ENCODE measurements at regions not wholly inside any gene's neighbourhood (a gene's known extent, or its start where the extent isn't known, plus 50 kb on each side); places are given as distances from the start of the nearest gene placed in this dataset.

DNA sequence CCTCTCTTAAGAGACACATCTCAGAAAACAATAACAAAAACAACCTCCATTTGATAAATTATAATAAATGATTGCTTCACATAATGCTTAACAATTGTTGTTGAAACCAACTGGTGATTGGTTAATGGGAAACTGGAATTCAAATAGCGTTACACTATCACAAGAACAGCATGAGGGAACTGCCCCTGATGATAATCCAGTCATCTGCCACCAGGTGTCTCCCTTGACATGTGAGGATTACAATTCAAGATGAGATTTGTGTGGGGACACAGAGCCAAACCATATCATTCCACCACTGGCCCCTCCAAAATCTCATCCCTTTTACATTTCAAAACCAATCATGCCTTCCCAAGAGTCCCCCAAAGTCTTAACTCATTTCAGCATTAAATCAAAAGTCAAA is 375.9 kb downstream of the BMPER start:
- Mint-ChIP-seq H3K9me3 (ENCODE audit: unreplicated experiment) (peaks cover 10% of the 10 kb centered on the region), H3K27me3 (ENCODE audit: low read depth, unreplicated experiment) (no peaks in the 10 kb centered on the region), H3K4me1 (ENCODE audit: low read depth, unreplicated experiment) (peaks cover 11% of the 10 kb centered on the region), H3K4me3 (ENCODE audit: unreplicated experiment) (no peak overlapping the region), H3K27ac (ENCODE audit: unreplicated experiment) (no peak overlapping the region), H3K36me3 (ENCODE audit: low read depth, unreplicated experiment) (no peaks in the 10 kb centered on the region)
- Histone ChIP-seq H3K9me3 (ENCODE audit: insufficient read depth, low read depth, low read length) (no peaks in the 10 kb centered on the region), H3K4me1 (ENCODE audit: insufficient read depth, low read length) (peaks cover 10% of the 10 kb centered on the region), H3K27ac (ENCODE audit: low read depth, low read length) (no peak overlapping the region), H2AFZ (ENCODE audit: low read depth, low read length) (no peak overlapping the region), H3K4me3 (ENCODE audit: insufficient read depth, low read depth, low read length) (no peak overlapping the region), H4K20me1 (ENCODE audit: insufficient read depth, low read length) (no peaks in the 10 kb centered on the region), H3K27me3 (ENCODE audit: insufficient read depth, low read length) (no peaks in the 10 kb centered on the region), H3K9ac (ENCODE audit: low read length) (no peak overlapping the region), H3K4me2 (ENCODE audit: low read length) (no peak overlapping the region), H3K79me2 (ENCODE audit: insufficient read depth, low read length) (no peaks in the 10 kb centered on the region), H3K36me3 (ENCODE audit: insufficient read depth, low read length) (no peaks in the 10 kb centered on the region)
- FAIRE-seq (no peak), DNase-seq (ENCODE audit: low read depth) (no peak)
- no peak for TF ChIP-seq EZH2 (IDR thresholded peaks at IDR 0.05; ENCODE audit: insufficient read depth, low read length)
- TF ChIP-seq, protein P1, sequence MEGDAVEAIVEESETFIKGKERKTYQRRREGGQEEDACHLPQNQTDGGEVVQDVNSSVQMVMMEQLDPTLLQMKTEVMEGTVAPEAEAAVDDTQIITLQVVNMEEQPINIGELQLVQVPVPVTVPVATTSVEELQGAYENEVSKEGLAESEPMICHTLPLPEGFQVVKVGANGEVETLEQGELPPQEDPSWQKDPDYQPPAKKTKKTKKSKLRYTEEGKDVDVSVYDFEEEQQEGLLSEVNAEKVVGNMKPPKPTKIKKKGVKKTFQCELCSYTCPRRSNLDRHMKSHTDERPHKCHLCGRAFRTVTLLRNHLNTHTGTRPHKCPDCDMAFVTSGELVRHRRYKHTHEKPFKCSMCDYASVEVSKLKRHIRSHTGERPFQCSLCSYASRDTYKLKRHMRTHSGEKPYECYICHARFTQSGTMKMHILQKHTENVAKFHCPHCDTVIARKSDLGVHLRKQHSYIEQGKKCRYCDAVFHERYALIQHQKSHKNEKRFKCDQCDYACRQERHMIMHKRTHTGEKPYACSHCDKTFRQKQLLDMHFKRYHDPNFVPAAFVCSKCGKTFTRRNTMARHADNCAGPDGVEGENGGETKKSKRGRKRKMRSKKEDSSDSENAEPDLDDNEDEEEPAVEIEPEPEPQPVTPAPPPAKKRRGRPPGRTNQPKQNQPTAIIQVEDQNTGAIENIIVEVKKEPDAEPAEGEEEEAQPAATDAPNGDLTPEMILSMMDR (IDR thresholded peaks at IDR 0.05; ENCODE audit: insufficient read depth, low read depth, low read length), result no peak

DNA sequence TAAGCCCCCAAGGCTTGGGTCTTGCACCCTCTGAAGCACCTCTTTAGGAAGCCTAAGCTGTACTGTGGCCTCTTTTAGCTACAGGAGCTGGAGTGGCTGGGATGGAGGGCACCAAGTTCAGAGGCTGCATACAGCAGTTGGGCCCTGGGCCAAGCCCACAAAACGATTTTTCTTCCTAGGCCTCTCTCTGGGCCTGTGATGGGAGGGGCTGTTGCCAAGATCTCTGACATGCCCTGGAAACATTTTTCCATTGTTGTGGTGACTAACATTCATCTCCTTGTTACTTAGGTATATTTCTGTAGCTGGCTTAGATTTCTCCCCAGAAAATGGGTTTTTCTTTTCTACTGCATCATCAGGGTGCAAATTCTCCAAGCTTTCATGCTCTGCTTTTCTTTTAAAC is 375.7 kb upstream of the NPSR1 start:
- Mint-ChIP-seq H3K27ac (ENCODE audit: unreplicated experiment) (no peak overlapping the region), H3K4me3 (ENCODE audit: unreplicated experiment) (no peak overlapping the region), H3K4me1 (ENCODE audit: low read depth, unreplicated experiment) (peaks cover 8% of the 10 kb centered on the region), H3K36me3 (ENCODE audit: low read depth, unreplicated experiment) (no peaks in the 10 kb centered on the region), H3K27me3 (ENCODE audit: low read depth, unreplicated experiment) (no peaks in the 10 kb centered on the region), H3K9me3 (ENCODE audit: unreplicated experiment) (peaks cover 10% of the 10 kb centered on the region)
- Histone ChIP-seq H2AFZ (ENCODE audit: low read depth, low read length) (no peak overlapping the region), H3K4me3 (ENCODE audit: insufficient read depth, low read depth, low read length) (no peak overlapping the region), H3K36me3 (ENCODE audit: insufficient read depth, low read length) (no peaks in the 10 kb centered on the region), H3K79me2 (ENCODE audit: insufficient read depth, low read length) (no peaks in the 10 kb centered on the region), H3K27me3 (ENCODE audit: insufficient read depth, low read length) (no peaks in the 10 kb centered on the region), H3K9me3 (ENCODE audit: insufficient read depth, low read depth, low read length) (no peaks in the 10 kb centered on the region), H3K9ac (ENCODE audit: low read length) (no peak overlapping the region), H3K27ac (ENCODE audit: low read depth, low read length) (no peak overlapping the region), H3K4me1 (ENCODE audit: insufficient read depth, low read length) (peaks cover 4% of the 10 kb centered on the region), H3K4me2 (ENCODE audit: low read length) (no peak overlapping the region), H4K20me1 (ENCODE audit: insufficient read depth, low read length) (no peaks in the 10 kb centered on the region)
- DNase-seq (ENCODE audit: low read depth), result peak; percentile 38
- no peak for FAIRE-seq
- no peak for TF ChIP-seq EZH2 (IDR thresholded peaks at IDR 0.05; ENCODE audit: insufficient read depth, low read length)
- TF ChIP-seq, protein P1 (IDR thresholded peaks at IDR 0.05; ENCODE audit: insufficient read depth, low read depth, low read length), result no peak

DNA sequence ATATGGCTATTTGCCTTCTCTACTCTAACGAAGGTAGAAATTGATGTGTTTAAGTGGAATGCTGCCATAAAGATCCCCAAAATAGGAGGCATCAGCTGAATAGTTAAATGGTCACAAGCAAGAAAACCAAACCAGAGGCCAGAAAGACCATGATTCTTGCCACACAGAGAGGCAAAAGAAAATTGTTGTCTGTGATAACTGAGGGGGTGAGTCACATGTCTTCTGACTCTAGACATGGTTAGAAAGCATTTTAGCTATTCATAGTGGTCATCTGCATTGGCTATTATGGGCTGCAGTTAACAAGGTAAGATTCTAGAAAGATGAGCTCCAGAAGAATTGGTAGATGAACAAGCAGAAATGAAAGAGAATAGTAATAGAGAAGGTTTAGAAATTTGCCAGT is 361.4 kb upstream of the NPSR1 start:
- Mint-ChIP-seq H3K36me3 (ENCODE audit: low read depth, unreplicated experiment) (no peaks in the 10 kb centered on the region), H3K27me3 (ENCODE audit: low read depth, unreplicated experiment) (no peaks in the 10 kb centered on the region), H3K9me3 (ENCODE audit: unreplicated experiment) (peaks cover 2% of the 10 kb centered on the region), H3K4me3 (ENCODE audit: unreplicated experiment) (no peak overlapping the region), H3K4me1 (ENCODE audit: low read depth, unreplicated experiment) (peaks cover 21% of the 10 kb centered on the region), H3K27ac (ENCODE audit: unreplicated experiment) (peak overlapping the region; percentile 70)
- no peaks in the 10 kb centered on the region for H3K36me3 ChIP-seq (ENCODE audit: insufficient read depth, low read length)
- H3K4me2 ChIP-seq (ENCODE audit: low read length), result no peak overlapping the region
- no peak overlapping the region for H2AFZ ChIP-seq (ENCODE audit: low read depth, low read length)
- H3K9me3 ChIP-seq (ENCODE audit: insufficient read depth, low read depth, low read length), result no peaks in the 10 kb centered on the region
- no peak for TF ChIP-seq EZH2 (IDR thresholded peaks at IDR 0.05; ENCODE audit: insufficient read depth, low read length)
- TF ChIP-seq, protein P1 (IDR thresholded peaks at IDR 0.05; ENCODE audit: insufficient read depth, low read depth, low read length), result no peak
- DNase-seq (ENCODE audit: low read depth) (peak; percentile 77), FAIRE-seq (no peak)
- no peaks in the 10 kb centered on the region for H3K79me2 ChIP-seq (ENCODE audit: insufficient read depth, low read length)
- H3K4me3 ChIP-seq (ENCODE audit: insufficient read depth, low read depth, low read length), result no peak overlapping the region
- H3K9ac ChIP-seq (ENCODE audit: low read length), result no peak overlapping the region
- no peak overlapping the region for H3K27ac ChIP-seq (ENCODE audit: low read depth, low read length)
- H4K20me1 ChIP-seq (ENCODE audit: insufficient read depth, low read length), result no peaks in the 10 kb centered on the region
- H3K27me3 ChIP-seq (ENCODE audit: insufficient read depth, low read length), result no peaks in the 10 kb centered on the region
- no peaks in the 10 kb centered on the region for H3K4me1 ChIP-seq (ENCODE audit: insufficient read depth, low read length)
